NCI-H146 (cell line): ENCODE measurements at regions not wholly inside any gene's neighbourhood (a gene's known extent, or its start where the extent isn't known, plus 50 kb on each side); places are given as distances from the start of the nearest gene placed in this dataset.

Source experiments
- DNase-seq: peaks from one replicate; lab custom pipeline; 2025; lab: John Stamatoyannopoulos, UW

DNA sequence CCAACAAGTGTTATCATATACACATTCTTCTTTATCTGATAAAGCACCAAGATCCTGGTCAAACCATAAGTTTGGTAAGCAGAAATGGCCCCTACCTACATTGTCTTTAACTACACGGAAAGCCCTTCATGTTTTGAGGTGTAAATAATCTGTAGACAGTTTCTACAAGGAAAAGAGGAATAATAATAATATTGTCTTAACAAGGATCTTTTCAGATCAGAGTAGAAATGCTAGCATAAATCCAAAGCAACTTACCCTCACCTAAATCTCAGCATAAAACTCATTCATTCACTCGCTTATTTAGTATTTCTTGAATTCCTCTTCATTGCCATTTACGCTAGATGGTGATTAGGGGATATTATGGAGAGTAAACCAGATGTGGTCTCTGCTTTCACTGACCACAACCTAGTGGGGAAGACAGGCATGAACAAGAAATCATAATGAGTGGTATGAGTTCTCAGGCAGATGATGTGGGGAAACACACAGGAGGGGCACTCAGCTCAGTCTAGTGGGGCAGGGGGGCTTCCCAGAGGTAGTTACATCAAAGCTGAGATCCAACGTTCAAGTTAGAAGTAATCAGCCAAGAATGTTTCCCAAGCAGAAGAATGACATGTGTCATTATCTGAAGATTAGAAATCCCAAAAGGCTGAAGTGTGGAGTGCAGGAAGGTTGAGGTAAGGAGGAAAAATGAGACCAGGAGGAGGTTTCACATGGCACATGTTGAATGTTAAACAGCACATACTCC, 65.4 kb upstream of the ZC3H12C start:
- DNase-seq = no peak

DNA sequence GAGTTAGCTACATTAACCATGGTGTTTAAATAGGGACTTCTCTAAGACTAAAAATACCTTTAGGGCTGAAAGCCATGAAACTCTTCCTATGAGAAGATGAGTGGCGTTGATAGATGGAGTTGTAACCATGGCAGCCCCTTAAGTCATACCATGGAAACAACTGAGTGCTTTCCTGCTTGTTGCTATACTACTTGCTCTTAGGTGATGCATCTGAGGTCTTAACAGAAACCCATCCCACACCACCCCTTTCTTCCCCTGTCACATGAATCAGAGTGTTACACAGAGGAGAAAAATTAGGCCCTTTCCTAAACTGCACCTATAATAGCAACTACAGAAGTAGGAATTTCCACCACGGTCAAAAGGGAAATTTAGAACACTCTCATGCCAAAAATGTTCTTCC, 64.3 kb upstream of the ZC3H12C start:
- DNase-seq = no peak

DNA sequence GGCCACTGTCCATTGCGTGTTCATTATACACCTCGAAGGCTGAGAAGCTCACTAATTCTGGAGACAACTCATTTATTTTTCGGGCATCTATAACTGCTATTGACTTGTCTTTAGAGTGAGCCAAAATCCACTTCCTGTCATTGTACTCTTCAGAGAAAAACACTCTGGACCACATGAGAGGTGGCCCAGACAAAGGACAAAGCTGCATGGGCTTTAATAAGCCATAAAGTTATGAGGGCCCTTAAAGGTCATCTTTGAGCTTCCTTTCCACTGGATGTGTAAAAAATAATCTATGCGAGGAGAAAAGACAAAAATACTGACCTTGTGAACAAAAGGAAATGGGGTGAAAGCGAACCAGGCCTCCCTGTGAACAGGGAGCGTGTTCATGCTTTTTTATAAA, 63.5 kb upstream of the ZC3H12C start:
- no peak for DNase-seq

DNA sequence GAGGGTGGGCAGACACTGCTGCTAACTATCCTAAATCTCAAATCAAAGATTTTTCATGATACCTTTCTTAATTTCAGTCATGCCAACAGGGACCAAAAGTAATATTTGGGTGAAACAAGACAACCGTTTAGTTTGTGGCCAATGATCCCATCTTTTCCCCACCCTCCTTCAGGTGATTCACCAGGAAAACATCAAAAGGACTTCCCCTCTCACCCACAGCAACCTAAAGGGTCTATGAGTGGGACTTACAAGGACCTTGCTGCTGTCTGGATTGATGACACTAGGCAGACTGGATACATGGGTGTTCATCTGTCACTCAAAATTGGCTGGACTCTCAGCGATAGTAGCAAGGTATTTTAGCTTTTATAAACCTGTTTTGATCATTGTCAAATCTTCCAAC, 62.0 kb upstream of the ZC3H12C start:
- DNase-seq = no peak

DNA sequence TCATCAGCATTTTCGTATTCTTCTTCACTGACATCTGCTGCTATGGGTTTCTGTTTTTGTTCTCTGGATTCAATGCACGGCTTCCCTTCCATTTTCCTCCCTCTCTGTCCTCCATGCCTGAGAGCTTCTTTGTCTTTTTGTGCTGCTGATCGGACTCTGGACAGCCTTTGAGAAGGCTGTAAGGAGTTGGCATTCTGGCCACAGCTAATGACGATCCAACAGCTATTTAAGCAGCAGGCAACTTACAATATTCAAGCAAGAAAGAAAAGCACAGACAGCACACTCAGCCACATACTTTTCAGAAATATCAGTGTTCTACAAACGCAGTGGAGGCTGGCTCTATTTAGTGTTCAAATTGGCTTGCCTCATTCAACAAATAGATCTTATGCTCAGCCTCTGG, 60.9 kb upstream of the ZC3H12C start:
- DNase-seq = no peak

DNA sequence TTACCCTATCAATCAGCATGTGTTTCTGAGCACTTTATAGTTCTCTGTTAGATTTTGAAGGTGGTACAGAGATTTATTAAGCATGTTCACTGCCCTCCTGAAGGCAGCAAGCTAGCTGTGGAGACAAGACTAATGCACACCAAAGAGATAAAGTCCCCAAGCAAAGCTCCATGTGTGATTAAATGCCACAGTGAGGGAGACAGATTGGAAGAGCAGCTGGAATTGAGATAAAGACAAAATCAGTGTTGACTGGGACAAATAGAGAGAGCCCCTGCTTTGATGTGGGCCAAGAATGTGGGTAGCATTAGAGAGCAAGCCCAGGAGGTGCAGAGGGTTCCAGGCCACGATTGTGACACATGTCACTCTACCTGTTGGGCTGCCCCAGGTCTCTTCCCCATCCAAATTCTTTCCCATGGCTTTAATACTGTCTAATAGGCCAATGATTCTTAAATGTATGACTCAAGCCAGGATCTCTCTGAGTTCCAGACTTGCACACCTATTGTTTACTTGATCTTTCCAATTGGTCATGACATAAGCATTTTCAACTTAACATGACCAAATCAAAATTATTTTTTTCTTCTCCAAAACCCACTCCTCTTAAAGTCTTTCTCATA, 60.1 kb upstream of the ZC3H12C start:
- DNase-seq = no peak

DNA sequence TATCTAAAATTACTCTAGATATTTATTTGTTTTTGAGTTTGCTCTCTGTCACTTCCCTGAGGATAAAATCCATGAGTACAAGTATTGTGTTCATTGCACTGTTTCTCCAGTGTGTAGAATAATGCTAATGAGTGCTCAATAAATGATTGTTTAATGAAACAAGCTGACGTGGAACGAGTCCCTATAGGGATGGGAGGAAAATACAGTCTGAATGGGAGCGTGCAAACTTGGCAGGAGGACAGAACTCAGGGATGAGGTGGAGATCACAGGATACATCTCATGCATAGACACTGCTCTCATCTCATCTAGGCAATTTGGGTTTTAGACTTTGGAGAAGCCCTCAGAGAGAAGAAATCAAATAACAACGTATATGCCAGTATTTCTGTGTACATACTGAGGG, 58.4 kb upstream of the ZC3H12C start:
- DNase-seq = no peak

DNA sequence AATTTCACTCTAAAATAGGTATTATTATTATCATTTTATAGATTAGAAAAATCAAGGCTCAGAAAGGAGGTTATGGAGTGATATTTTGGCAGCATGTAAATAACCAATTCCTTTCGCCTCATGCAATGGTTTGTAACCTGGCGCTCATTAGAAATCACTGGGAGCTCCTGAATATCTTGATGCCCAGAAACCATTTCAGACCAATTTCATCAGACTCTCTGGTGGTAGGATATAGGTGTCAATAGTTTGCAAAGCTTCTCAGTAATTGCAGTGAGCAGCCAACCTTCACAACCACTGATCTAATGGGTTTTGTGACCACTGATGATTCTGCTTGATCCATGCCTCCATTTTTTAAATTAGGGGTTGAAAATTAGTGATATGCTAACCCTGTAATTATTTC, 57.8 kb upstream of the ZC3H12C start:
- DNase-seq = no peak

DNA sequence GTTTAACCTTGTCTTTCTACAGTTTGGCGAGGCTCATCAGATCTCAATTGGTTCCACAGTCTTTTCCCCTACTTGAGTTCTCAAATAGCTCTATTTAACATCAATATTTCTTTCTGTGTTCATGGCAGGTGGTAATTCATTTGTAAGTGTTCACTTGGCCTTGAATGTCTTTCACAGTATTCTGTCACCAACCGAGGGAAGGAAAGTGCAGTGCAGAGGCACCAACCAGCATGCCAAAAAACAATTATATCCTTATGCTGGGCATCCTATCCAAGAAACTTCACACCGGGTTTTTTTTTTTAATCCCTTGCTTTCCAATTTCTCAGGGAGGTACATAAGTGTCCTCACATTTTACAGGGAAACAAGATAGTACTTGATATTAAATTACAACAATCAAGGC, 55.0 kb upstream of the ZC3H12C start:
- DNase-seq = no peak
